ENCODE measurements at regions not wholly inside any gene's neighbourhood (a gene's known extent, or its start where the extent isn't known, plus 50 kb on each side); places are given as distances from the start of the nearest gene placed in this dataset.

- no peak for DNase-seq
Measured at GRCh38 chr21:43301409-43302061, 125.4 kb downstream of the SIK1 start.

- DNase-seq, result no peak
Measured at GRCh38 chr21:43300496-43301408, 126.2 kb downstream of the SIK1 start.

GRCh38 chr21:43299441-43300277 lies 127.3 kb downstream of the SIK1 start:
- no peak for DNase-seq

- DNase-seq, result no peak
Measured at GRCh38 chr21:43298546-43299440, 128.1 kb downstream of the SIK1 start.

- DNase-seq, result no peak
Measured at GRCh38 chr21:43297989-43298388, 128.9 kb downstream of the SIK1 start.

- no peak for DNase-seq
Measured at GRCh38 chr21:43297391-43297981, 128.7 kb downstream of the CRYAA start.

- no peak for DNase-seq
Measured at GRCh38 chr21:43295066-43295958, 126.5 kb downstream of the CRYAA start.

GRCh38 chr21:43294194-43294902 lies 125.5 kb downstream of the CRYAA start:
- DNase-seq, result no peak

GRCh38 chr21:43292866-43293142 lies 124.0 kb downstream of the CRYAA start:
- no peak for DNase-seq

GRCh38 chr21:43292041-43292865 lies 123.4 kb downstream of the CRYAA start:
- DNase-seq, result no peak

- no peak for DNase-seq
Measured at GRCh38 chr21:43291347-43291950, 122.6 kb downstream of the CRYAA start.

GRCh38 chr21:43290421-43291346 lies 121.9 kb downstream of the CRYAA start:
- DNase-seq, result no peak

- DNase-seq, result no peak
Measured at GRCh38 chr21:43289966-43290365, 121.2 kb downstream of the CRYAA start.

- no peak for DNase-seq
Measured at GRCh38 chr21:43289442-43289841, 120.6 kb downstream of the CRYAA start.

- no peak for DNase-seq
Measured at GRCh38 chr21:43287795-43288755, 119.3 kb downstream of the CRYAA start.

GRCh38 chr21:43287111-43287760 lies 118.4 kb downstream of the CRYAA start:
- no peak for DNase-seq

Data from NCI-H2081 treated with DMSO at 0.1 percent for 48 hours (cell line).